Endothelial cell of umbilical vein (primary cell): ENCODE measurements at regions not wholly inside any gene's neighbourhood (a gene's known extent, or its start where the extent isn't known, plus 50 kb on each side); places are given as distances from the start of the nearest gene placed in this dataset.

ENCODE experiments used
- BruUV-seq: library from RNA; stranded (reverse); fragments of 400-500 nt; replicated peaks from 2 replicates; lab custom pipeline; 2021; lab: Mats Ljungman, UMichigan
- CTCF ChIA-PET: fragments of 300-600, 350-600 bp; sonication (Branson Sonifier 250); formaldehyde crosslinking; loops from one replicate; lab custom pipeline; 2021; ENCODE audit warnings: antibody characterized with exemption, inconsistent platforms; lab: Charles Lee
- POLR2A ChIA-PET: fragments of 300-600, 350-600 bp; sonication (Branson Sonifier 250); formaldehyde crosslinking; loops from one replicate; lab custom pipeline; 2021; ENCODE audit warnings: antibody characterized with exemption, inconsistent platforms; lab: Charles Lee
- DNase-seq: peaks from one replicate; pipeline ENCODE4 v3.0.0-alpha.2; 2011; ENCODE audit warnings: low read depth, low spot score
- FAIRE-seq: peaks from 2 replicates; lab custom pipeline; 2011; peaks lifted over from hg19 to GRCh38; lab: Jason Lieb, UNC
- H2AFZ ChIP-seq: 2 replicates; pipeline ENCODE4 v1.6.0; 2012; ENCODE audit warnings: low read depth, low read length, control low read depth, inconsistent platforms
- H3K27ac ChIP-seq: 2 replicates; pipeline ENCODE4 v1.5.1; 2011; ENCODE audit warnings: low read depth, mild to moderate bottlenecking, control low read depth, low read length, moderate library complexity; ENCODE audit not compliant: insufficient read depth
- H3K27me3 ChIP-seq, 2 experiments: 2 replicates each; pipeline versions ENCODE4 v1.6.0 to v1.6.1; 2011; ENCODE audit warnings: low read length in 2 of 2, mixed read lengths in 1 of 2; ENCODE audit not compliant: control insufficient read depth in 2 of 2, insufficient read depth in 2 of 2
- H3K36me3 ChIP-seq, 2 experiments: 2 replicates in 1 of 2; 3 replicates in 1 of 2; pipeline ENCODE4 v1.5.1; 2011; ENCODE audit warnings: low read length in 2 of 2, mild to moderate bottlenecking in 1 of 2, moderate library complexity in 1 of 2; ENCODE audit not compliant: control insufficient read depth in 2 of 2, insufficient read depth in 2 of 2; ENCODE audit errors: extremely low read depth in 1 of 2
- H3K4me1 ChIP-seq: 3 replicates; pipeline ENCODE4 v1.5.1; 2011; ENCODE audit warnings: mild to moderate bottlenecking, low read length; ENCODE audit not compliant: control insufficient read depth, insufficient read depth; ENCODE audit errors: extremely low read depth
- H3K4me2 ChIP-seq: 2 replicates; pipeline ENCODE4 v1.6.1; 2011; ENCODE audit warnings: low read length, control low read depth, mixed read lengths; ENCODE audit not compliant: insufficient read depth
- H3K4me3 ChIP-seq, 3 experiments: fragments of 200-600 bp in 1 of 3; sonication (generic), shearing (Covaris generic) in 1 of 3; replicated peaks in 1 of 3; 2 replicates each; pipeline ENCODE4 v1.5.1; 2011 to 2016; ENCODE audit warnings: control low read depth in 3 of 3, low read length in 3 of 3, mild to moderate bottlenecking in 2 of 3, inconsistent platforms in 1 of 3, low read depth in 1 of 3, moderate library complexity in 1 of 3; ENCODE audit not compliant: insufficient read depth in 1 of 3
- H3K79me2 ChIP-seq: 2 replicates; pipeline ENCODE4 v1.6.0; 2012; ENCODE audit warnings: low read length, inconsistent platforms; ENCODE audit not compliant: control insufficient read depth, insufficient read depth
- H3K9ac ChIP-seq: replicated peaks from 2 replicates; pipeline ENCODE3; 2011; ENCODE audit warnings: low read length, control low read depth; ENCODE audit not compliant: insufficient read depth; ENCODE audit errors: extremely low read depth
- H3K9me1 ChIP-seq: replicated peaks from 3 replicates; pipeline ENCODE4 v1.6.0; 2011; ENCODE audit warnings: mild to moderate bottlenecking, low read length; ENCODE audit not compliant: control insufficient read depth, insufficient read depth; ENCODE audit errors: extremely low read depth
- H3K9me3 ChIP-seq: replicated peaks from 2 replicates; pipeline ENCODE4 v1.5.1; 2012; ENCODE audit warnings: low read length, inconsistent platforms; ENCODE audit not compliant: control insufficient read depth, insufficient read depth
- H4K20me1 ChIP-seq: replicated peaks from 2 replicates; pipeline ENCODE3; 2011; ENCODE audit warnings: mild to moderate bottlenecking, low read length; ENCODE audit not compliant: control insufficient read depth, insufficient read depth; ENCODE audit errors: extremely low read depth
- EZH2 ChIP-seq: IDR thresholded peaks from 2 replicates; pipeline ENCODE4 v1.6.1; 2012; ENCODE audit warnings: borderline replicate concordance, low read depth, mild to moderate bottlenecking, moderate library complexity, low read length, inconsistent platforms; ENCODE audit not compliant: severe bottlenecking
- FOS ChIP-seq: IDR thresholded peaks from 2 replicates; pipeline ENCODE4 v1.6.1; 2011; ENCODE audit warnings: mild to moderate bottlenecking, low read length, moderate library complexity, borderline replicate concordance; ENCODE audit not compliant: insufficient read depth
- GATA2 ChIP-seq: IDR thresholded peaks from 2 replicates; pipeline ENCODE4 v1.7.0; 2011; ENCODE audit warnings: low read depth, mild to moderate bottlenecking, moderate library complexity, mixed read lengths, low read length; ENCODE audit not compliant: insufficient read length, insufficient read depth
- JUN ChIP-seq: IDR thresholded peaks from 2 replicates; pipeline ENCODE4 v1.6.1; 2011; ENCODE audit warnings: borderline replicate concordance, low read depth; ENCODE audit not compliant: insufficient read length, insufficient read depth
- MYC ChIP-seq: IDR thresholded peaks from one replicate; pipeline ENCODE4 v1.6.1; 2011; ENCODE audit warnings: mild to moderate bottlenecking, low read depth, low read length
- POLR2A ChIP-seq: IDR thresholded peaks from 2 replicates; pipeline ENCODE4 v1.6.1; 2012; ENCODE audit warnings: low read depth, mild to moderate bottlenecking, control low read depth, low read length
- POLR2AphosphoS5 ChIP-seq: IDR thresholded peaks from 2 replicates; pipeline ENCODE4 v1.6.1; 2012; ENCODE audit warnings: low read depth, mild to moderate bottlenecking, control low read depth, low read length, moderate library complexity; ENCODE audit not compliant: insufficient read depth
- dilution Hi-C: fragments of 300-500 bp; cut with MboI; formaldehyde crosslinking; loops from one replicate; pipeline ENCODE4 v1.15.0; 2019; ENCODE audit warnings: low sequenced_read_pairs; ENCODE audit not compliant: extremely low pct_ligation_motif_present
- intact Hi-C: fragments of 100-400 bp; cut with micrococcal nuclease; formaldehyde crosslinking; loops from one replicate; pipeline ENCODE4 v1.10.0; 2022
- TF ChIP-seq, protein P1 (sequence below): IDR thresholded peaks from 2 replicates; pipeline ENCODE4 v1.6.1; 2011; ENCODE audit not compliant: insufficient read depth, insufficient read length
- TF ChIP-seq, protein P2 (sequence below), 2 donors: IDR thresholded peaks; 1 replicate in 1 of 2; 2 replicates in 1 of 2; pipeline ENCODE4 v1.5.1; 2011; ENCODE audit warnings: low read length in 2 of 2, mild to moderate bottlenecking in 2 of 2, moderate library complexity in 2 of 2, control low read depth in 1 of 2, inconsistent platforms in 1 of 2, low read depth in 1 of 2; ENCODE audit not compliant: insufficient read depth in 1 of 2; ENCODE audit errors: extremely low read depth in 1 of 2

DNA sequence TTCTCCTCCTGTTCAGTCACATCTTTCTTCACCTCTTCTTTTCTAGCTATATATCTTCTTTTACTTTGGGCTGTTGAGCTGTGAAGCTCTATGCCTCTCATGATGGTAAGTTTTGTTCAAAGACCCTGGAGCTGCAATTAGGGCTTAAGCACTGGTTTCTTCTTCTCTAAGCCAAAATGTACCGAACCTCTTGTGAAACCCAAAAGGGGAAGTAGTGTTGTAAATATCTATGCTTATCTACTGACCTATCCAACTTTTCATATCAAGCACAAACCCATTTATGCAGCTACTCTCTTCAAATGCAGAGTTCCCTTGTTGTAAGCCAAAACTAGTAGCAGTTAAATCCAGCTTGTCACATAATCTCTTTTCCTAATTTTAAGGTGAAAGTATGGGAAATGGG lies 123.6 kb upstream of the CD96 start:
- Histone ChIP-seq H3K4me1 (no peaks in the 10 kb centered on the region), H3K36me3 (no peaks in the 10 kb centered on the region), H2AFZ (no peak overlapping the region), H3K79me2 (no peaks in the 10 kb centered on the region), H3K9me3 (no peaks in the 10 kb centered on the region), H3K27ac (no peak overlapping the region), H3K9ac (no peak overlapping the region), H3K9me1 (no peaks in the 10 kb centered on the region), H3K4me3 (no peak overlapping the region), H4K20me1 (no peaks in the 10 kb centered on the region), H3K27me3 (no peaks in the 10 kb centered on the region), H3K4me2 (no peak overlapping the region)
- FAIRE-seq (no peak), DNase-seq (no peak)
- POLR2A ChIA-PET, result no interaction called here
- dilution Hi-C loops (no loop called here), intact Hi-C loops (no loop called here)
- CTCF ChIA-PET, result no interaction called here
- BruUV-seq, result no TSS peak
- TF ChIP-seq POLR2A, result no peak
- TF ChIP-seq EZH2, result no peak
- TF ChIP-seq, protein P1, sequence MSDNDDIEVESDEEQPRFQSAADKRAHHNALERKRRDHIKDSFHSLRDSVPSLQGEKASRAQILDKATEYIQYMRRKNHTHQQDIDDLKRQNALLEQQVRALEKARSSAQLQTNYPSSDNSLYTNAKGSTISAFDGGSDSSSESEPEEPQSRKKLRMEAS, result no peak
- TF ChIP-seq, protein P2, sequence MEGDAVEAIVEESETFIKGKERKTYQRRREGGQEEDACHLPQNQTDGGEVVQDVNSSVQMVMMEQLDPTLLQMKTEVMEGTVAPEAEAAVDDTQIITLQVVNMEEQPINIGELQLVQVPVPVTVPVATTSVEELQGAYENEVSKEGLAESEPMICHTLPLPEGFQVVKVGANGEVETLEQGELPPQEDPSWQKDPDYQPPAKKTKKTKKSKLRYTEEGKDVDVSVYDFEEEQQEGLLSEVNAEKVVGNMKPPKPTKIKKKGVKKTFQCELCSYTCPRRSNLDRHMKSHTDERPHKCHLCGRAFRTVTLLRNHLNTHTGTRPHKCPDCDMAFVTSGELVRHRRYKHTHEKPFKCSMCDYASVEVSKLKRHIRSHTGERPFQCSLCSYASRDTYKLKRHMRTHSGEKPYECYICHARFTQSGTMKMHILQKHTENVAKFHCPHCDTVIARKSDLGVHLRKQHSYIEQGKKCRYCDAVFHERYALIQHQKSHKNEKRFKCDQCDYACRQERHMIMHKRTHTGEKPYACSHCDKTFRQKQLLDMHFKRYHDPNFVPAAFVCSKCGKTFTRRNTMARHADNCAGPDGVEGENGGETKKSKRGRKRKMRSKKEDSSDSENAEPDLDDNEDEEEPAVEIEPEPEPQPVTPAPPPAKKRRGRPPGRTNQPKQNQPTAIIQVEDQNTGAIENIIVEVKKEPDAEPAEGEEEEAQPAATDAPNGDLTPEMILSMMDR (IDR thresholded peaks at IDR 0.05; ENCODE audit: extremely low read depth in 1 of 2, insufficient read depth in 1 of 2, low read depth in 1 of 2, low read length in 2 of 2), result no peak
- TF ChIP-seq POLR2AphosphoS5, result no peak
- TF ChIP-seq FOS, result no peak
- TF ChIP-seq JUN, result no peak
- no peak for TF ChIP-seq GATA2
- TF ChIP-seq MYC, result no peak
